ENCODE measurements at regions not wholly inside any gene's neighbourhood (a gene's known extent, or its start where the extent isn't known, plus 50 kb on each side); places are given as distances from the start of the nearest gene placed in this dataset.
"Not testable (repeated sequence)": the region's sequence is repeated elsewhere in the genome, so short reads cannot be mapped to it uniquely, and the experiment has no call there.

GRCh38 chr1:72516264-72516663, 233.9 kb upstream of the NEGR1 start:
- no peak for DNase-seq

- no peak for DNase-seq
Measured at GRCh38 chr1:72498371-72498770, 216.0 kb upstream of the NEGR1 start.

- no peak for DNase-seq
Measured at GRCh38 chr1:72489801-72490200, 207.5 kb upstream of the NEGR1 start.

- DNase-seq: peak; percentile 20
Measured at GRCh38 chr1:72485801-72486200, 203.5 kb upstream of the NEGR1 start.

GRCh38 chr1:72483846-72484357, 201.6 kb upstream of the NEGR1 start:
- no peak for DNase-seq

GRCh38 chr1:72482736-72483413, 200.5 kb upstream of the NEGR1 start:
- DNase-seq: no peak

- DNase-seq: no peak
Measured at GRCh38 chr1:72481420-72481970, 199.2 kb upstream of the NEGR1 start.

GRCh38 chr1:72466376-72466775, 184.0 kb upstream of the NEGR1 start:
- no peak for DNase-seq

- DNase-seq: no peak
Measured at GRCh38 chr1:72462186-72462905, 180.0 kb upstream of the NEGR1 start.

GRCh38 chr1:72442262-72442661, 159.9 kb upstream of the NEGR1 start:
- DNase-seq: no peak

- no peak for DNase-seq
Measured at GRCh38 chr1:72439036-72439435, 156.7 kb upstream of the NEGR1 start.

- no peak for DNase-seq
Measured at GRCh38 chr1:72438270-72438669, 155.9 kb upstream of the NEGR1 start.

GRCh38 chr1:72435025-72435424, 152.7 kb upstream of the NEGR1 start:
- DNase-seq: no peak

GRCh38 chr1:72434070-72434469, 151.7 kb upstream of the NEGR1 start:
- DNase-seq: no peak

GRCh38 chr1:72433591-72433990, 151.3 kb upstream of the NEGR1 start:
- no peak for DNase-seq

- no peak for DNase-seq
Measured at GRCh38 chr1:72432645-72433267, 150.4 kb upstream of the NEGR1 start.

- no peak for DNase-seq
Measured at GRCh38 chr1:72431810-72432209, 149.5 kb upstream of the NEGR1 start.

- DNase-seq: not testable (repeated sequence)
Measured at GRCh38 chr1:72428276-72428675, 145.9 kb upstream of the NEGR1 start.

GRCh38 chr1:72419229-72419628, 136.9 kb upstream of the NEGR1 start:
- no peak for DNase-seq

GRCh38 chr1:72412286-72412685, 129.9 kb upstream of the NEGR1 start:
- DNase-seq: no peak

- no peak for DNase-seq
Measured at GRCh38 chr1:72399807-72400206, 117.5 kb upstream of the NEGR1 start.

GRCh38 chr1:72397786-72398185, 115.4 kb upstream of the NEGR1 start:
- DNase-seq: peak; percentile 1

- no peak for DNase-seq
Measured at GRCh38 chr1:72394457-72394856, 112.1 kb upstream of the NEGR1 start.

Measured in tongue (tissue), 1 donor.